GM18502 (cell line): ENCODE measurements at regions not wholly inside any gene's neighbourhood (a gene's known extent, or its start where the extent isn't known, plus 50 kb on each side); places are given as distances from the start of the nearest gene placed in this dataset.
"Not testable (repeated sequence)": the region's sequence is repeated elsewhere in the genome, so short reads cannot be mapped to it uniquely, and the experiment has no call there.

Experiments
- ATAC-seq: cut with Tn5 transposase; IDR thresholded peaks from one replicate; pipeline ENCODE4 v1.9.1; 2021; ENCODE audit warnings: mild to moderate bottlenecking; ENCODE audit not compliant: unreplicated experiment, poor library complexity

DNA sequence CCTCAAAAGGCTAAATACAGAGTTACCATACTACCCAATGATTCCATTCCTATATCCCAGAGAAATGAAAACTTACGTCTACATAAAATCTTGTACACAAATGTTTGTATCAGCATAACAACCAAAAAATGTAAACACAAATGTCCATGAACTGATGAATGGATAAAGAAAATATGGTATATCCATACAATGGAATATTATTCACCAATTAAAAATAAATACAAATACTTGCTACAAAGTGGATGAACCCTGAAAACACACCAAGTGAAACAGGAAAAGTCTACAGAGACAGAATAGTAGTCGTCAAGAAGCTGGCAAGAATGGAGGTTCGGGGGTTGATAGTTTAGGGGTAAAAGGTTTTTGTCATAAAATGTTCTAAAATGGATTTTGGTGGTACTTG, 54.0 kb upstream of the ANKRD28 start:
- ATAC-seq: no peak

GRCh38 chr3:15858547-15859506, 61.0 kb upstream of the ANKRD28 start:
- peak; percentile 69 for ATAC-seq

DNA sequence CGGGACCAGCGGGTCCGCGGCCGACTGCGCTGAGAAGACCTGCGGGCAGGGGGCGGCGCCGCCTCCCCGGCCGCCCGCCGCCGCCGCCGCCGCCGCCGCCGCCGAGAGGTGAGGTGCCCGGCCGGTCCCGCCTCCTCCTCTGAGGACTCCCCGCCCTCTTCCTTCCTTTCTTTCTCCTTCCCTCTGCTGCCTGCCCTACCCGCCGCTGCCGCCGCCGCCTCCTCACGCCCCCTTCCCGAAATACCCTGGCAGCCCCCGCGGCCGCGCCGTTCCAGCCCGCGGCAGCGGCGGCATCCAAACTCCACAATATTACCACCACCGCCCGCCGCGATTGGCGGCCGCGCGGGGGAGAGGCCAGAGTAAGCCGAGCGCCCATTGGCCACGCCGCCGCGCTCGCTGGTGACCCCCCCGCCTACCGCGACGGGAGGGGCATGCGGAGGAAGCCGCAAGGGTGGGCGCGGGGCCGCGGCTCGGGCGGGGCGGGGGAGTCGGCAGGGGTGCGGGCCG, 61.8 kb upstream of the ANKRD28 start:
- peak; percentile 84 for ATAC-seq

GRCh38 chr3:15860014-15860934, 62.5 kb upstream of the ANKRD28 start:
- ATAC-seq: peak; percentile 58

- no peak for ATAC-seq
These were observed 63.4 kb upstream of the ANKRD28 start for GRCh38 chr3:15861163-15861562.

- ATAC-seq: no peak
These were observed 75.0 kb upstream of the ANKRD28 start for GRCh38 chr3:15872807-15873206.

DNA sequence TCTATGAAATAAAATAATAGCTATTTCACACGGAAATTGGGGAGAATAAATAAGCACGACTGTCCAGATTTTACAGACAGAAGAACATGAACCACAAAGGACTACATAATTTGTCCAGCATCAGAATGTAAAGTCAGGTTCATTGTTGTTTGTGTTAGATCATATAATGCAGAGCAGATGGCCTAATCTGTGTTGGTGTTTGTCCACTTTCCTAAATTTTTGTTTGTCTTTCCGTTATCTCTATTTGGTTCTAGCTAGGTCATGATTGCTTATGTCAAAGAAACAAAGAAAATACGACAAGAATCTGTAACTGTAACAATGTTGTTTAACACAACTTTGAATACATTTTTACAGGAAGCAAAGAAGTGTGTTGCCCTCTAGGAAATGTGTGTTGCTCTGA, 75.6 kb upstream of the ANKRD28 start:
- ATAC-seq: no peak

- no peak for ATAC-seq
These were observed 77.4 kb upstream of the ANKRD28 start for GRCh38 chr3:15875016-15875689.

DNA sequence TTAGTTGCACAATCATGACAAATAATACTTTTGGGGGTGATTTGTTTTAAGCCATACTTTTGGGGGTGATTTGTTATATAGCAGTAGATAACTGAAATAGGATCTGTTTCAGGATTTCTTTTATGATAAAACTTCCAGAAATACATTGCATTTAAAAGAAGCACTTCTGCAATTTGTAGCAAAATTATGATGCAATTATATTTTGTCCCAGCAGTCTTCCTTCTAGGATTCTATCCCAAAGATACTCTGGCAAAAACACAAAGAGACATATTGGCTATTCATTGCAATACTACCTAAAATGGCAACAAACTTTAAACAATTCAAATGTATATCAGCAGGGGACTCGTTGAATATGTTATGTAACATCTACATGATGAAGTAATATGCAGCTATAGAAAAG, 78.9 kb upstream of the ANKRD28 start:
- no peak for ATAC-seq

DNA sequence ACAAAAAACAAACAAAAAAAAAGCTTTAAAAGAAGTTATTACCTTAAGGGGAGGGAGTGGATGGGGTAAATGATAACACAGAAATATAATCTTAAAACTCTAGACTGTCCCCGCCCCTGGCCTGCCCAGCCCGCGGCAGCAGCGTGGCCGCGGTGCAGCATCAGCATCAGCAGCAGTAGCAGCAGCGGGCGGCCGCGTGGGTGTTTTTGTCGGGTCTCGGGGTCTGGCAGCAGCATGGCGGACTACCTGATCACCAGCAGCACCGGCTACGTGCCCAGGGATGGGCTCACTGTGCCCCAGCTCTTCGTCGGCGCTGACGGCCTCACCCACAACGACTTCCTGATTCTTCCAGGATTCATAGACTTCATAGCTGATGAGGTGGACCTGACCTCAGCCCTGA, 80.0 kb upstream of the ANKRD28 start:
- no peak for ATAC-seq

- not testable (repeated sequence) for ATAC-seq
These were observed 82.0 kb upstream of the ANKRD28 start for GRCh38 chr3:15879787-15880186.

DNA sequence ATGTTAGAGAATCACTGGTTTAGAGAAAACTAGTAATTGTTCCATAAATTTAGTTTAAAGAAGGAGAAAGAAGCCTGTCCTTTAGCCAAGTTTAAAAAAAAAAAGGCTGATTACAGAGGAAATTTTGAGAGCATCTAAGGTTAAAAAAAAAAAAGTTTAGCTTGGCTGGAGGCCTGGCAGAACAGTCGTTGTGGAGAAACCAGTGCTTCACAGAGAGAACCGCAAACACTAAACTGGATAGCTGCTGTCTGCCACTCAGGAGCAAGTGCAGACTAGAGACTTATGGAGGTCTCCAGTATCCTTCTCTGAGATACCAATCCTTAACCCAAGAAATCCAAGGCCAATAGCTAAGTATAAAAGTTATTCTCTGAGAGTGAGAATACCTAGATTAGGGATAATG, 84.8 kb upstream of the ANKRD28 start:
- no peak for ATAC-seq

- ATAC-seq: no peak
These were observed 86.4 kb upstream of the ANKRD28 start for GRCh38 chr3:15884132-15884531.

DNA sequence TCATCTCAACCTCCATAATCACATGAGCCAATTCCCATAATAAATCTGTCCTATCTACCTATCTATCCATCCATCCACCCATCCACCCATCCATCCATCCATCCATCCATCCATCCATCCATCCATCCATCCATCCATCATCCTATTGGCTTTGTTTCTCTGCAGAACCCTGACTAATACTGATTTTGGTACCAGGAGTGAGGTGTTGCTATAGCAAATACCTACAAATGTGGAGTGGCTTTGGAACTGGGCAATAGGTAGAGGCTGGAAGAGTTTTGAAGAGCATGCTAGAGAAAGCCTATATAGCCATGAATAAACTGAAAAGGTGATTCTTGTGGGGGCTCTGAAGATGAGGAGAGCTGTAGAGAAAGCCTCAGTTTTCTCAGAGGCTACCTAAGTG, 88.7 kb upstream of the ANKRD28 start:
- ATAC-seq: no peak

GRCh38 chr3:15887261-15887660, 89.5 kb upstream of the ANKRD28 start:
- ATAC-seq: no peak

DNA sequence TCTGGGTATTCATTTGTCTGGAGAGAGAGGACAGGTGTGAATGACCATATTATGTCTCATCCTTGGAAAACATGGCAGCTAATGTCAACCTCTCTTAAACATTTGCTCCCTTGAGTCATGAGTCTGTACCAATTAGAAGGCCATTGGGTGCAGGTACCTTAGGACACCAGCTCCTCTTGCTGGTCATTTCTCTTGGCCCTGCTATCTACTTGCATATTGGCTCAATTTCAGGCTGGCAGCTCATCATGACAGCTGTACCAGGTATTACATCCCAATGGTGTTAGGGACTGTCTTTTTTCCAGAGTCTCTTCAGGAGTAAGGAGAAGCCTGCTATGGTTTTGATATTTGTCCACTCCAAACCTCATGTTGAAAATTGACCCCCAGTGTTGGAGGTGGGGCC, 92.2 kb upstream of the ANKRD28 start:
- no peak for ATAC-seq

GRCh38 chr3:15892311-15893227, 94.8 kb upstream of the ANKRD28 start:
- ATAC-seq: no peak

- no peak for ATAC-seq
These were observed 96.6 kb upstream of the ANKRD28 start for GRCh38 chr3:15894382-15894781.

DNA sequence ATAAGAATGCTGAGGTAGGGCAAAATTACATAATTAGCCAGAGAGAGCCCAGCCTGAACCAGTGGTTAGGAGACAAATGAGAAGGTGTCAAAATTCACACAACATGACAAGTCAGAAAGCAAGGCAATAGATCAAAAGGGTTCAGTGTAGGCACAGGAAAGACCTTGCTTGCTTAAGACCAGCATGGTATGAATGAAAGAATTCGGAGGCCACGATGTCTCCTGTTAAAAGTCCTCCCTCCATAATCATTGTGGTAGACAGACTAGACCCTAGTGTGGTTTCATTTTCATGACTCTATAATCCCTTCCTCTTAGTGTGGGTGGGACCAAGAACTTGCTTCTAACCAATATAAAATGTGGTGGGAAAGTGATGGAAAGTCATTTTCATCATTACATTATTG, 98.7 kb upstream of the ANKRD28 start:
- ATAC-seq: no peak
